Sigmoid colon (tissue), 4 donors: ENCODE measurements at regions not wholly inside any gene's neighbourhood (a gene's known extent, or its start where the extent isn't known, plus 50 kb on each side); places are given as distances from the start of the nearest gene placed in this dataset.

Experiments
- POLR2AphosphoS5 ChIP-seq, 4 donors: sonication (generic); formaldehyde crosslinking; IDR thresholded peaks; one replicate each; pipeline ENCODE4 v1.6.1; 2017; ENCODE audit warnings: antibody characterized with exemption in 4 of 4
- TF ChIP-seq, protein P1 (sequence below), 4 experiments: fragments of 450-650 bp in 3 of 4; fragments of 200-600 bp in 1 of 4; IDR thresholded peaks; one replicate each; pipeline ENCODE4 v1.5.1; 2016 to 2019; ENCODE audit warnings: antibody characterized with exemption in 4 of 4, mild to moderate bottlenecking in 3 of 4, moderate library complexity in 2 of 4

DNA sequence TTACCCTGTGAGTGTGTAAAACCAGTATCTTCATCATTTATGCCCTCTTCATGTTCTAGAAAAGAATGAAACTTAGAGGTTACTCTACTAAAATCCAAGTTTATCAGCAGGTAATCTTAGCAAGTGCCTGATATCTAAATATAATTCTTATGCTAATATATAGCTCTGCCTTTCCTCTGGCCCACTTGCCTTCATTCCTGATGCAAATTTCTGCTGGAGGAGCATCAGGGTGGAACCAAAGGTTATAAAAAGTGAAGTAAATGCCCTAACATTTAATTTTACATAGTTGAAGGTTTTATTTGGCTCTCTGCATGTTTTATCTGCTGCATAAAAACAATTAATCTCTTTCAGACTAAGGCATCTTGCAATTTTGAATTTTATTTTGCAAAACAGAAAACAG, 936.2 kb downstream of the ROBO2 start:
- TF ChIP-seq, protein P1, sequence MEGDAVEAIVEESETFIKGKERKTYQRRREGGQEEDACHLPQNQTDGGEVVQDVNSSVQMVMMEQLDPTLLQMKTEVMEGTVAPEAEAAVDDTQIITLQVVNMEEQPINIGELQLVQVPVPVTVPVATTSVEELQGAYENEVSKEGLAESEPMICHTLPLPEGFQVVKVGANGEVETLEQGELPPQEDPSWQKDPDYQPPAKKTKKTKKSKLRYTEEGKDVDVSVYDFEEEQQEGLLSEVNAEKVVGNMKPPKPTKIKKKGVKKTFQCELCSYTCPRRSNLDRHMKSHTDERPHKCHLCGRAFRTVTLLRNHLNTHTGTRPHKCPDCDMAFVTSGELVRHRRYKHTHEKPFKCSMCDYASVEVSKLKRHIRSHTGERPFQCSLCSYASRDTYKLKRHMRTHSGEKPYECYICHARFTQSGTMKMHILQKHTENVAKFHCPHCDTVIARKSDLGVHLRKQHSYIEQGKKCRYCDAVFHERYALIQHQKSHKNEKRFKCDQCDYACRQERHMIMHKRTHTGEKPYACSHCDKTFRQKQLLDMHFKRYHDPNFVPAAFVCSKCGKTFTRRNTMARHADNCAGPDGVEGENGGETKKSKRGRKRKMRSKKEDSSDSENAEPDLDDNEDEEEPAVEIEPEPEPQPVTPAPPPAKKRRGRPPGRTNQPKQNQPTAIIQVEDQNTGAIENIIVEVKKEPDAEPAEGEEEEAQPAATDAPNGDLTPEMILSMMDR (IDR thresholded peaks at IDR 0.05), result no peak
- TF ChIP-seq POLR2AphosphoS5 (IDR thresholded peaks at IDR 0.05), result no peak
